ENCODE measurements at regions not wholly inside any gene's neighbourhood (a gene's known extent, or its start where the extent isn't known, plus 50 kb on each side); places are given as distances from the start of the nearest gene placed in this dataset.
"Not testable (repeated sequence)": the region's sequence is repeated elsewhere in the genome, so short reads cannot be mapped to it uniquely, and the experiment has no call there.

GRCh38 chr12:13523536-13524307 is 327.2 kb downstream of the EMP1 start:
- dilution Hi-C loops (cut with HindIII; ENCODE audit: low sequenced_read_pairs, unreplicated experiment) = no loop called here
- in situ Hi-C loops (cut with MboI; ENCODE audit: low sequenced_read_pairs) = no loop called here
- H3K4me2 ChIP-seq (ENCODE audit: low read depth, low read length) = no peak overlapping the region
- H3K56ac ChIP-seq (ENCODE audit: extremely low read depth, insufficient read depth, low read length) = no peak overlapping the region
- DNase-seq (no peak), ATAC-seq (ENCODE audit: low read depth) (no peak)
- H4K91ac ChIP-seq (ENCODE audit: insufficient read depth, low read depth, low read length) = no peak overlapping the region
- H4K20me1 ChIP-seq (ENCODE audit: insufficient read depth, low read length) = no peaks in the 10 kb centered on the region
- H3K27me3 ChIP-seq (ENCODE audit: control insufficient read depth, insufficient read depth, low read length) = no peaks in the 10 kb centered on the region
- TF ChIP-seq, protein P1, sequence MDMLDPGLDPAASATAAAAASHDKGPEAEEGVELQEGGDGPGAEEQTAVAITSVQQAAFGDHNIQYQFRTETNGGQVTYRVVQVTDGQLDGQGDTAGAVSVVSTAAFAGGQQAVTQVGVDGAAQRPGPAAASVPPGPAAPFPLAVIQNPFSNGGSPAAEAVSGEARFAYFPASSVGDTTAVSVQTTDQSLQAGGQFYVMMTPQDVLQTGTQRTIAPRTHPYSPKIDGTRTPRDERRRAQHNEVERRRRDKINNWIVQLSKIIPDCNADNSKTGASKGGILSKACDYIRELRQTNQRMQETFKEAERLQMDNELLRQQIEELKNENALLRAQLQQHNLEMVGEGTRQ (IDR thresholded peaks at IDR 0.05; ENCODE audit: low read depth, low read length) = no peak
- no peak for TF ChIP-seq RFX5 (IDR thresholded peaks at IDR 0.05; ENCODE audit: low read depth, low read length)
- intact Hi-C loops (cut with micrococcal nuclease) = no loop called here
- H3K9me1 ChIP-seq (ENCODE audit: insufficient read depth, low read length) = no peaks in the 10 kb centered on the region
- no TSS peak for BruUV-seq (replicated peaks)
- CTCF ChIA-PET = interaction anchor here (2.0 kb wide), 1 partner anchor 11 kb away, joined by 8 read pairs; no protein-coding TSS in a partner anchor
- no peak overlapping the region for H2BK5ac ChIP-seq (ENCODE audit: low read depth, low read length, poor library complexity, severe bottlenecking)
- H3K4me1 ChIP-seq (ENCODE audit: control insufficient read depth, insufficient read depth, low read length) = no peaks in the 10 kb centered on the region
- H3K4me3 ChIP-seq (ENCODE audit: insufficient read depth, low read depth, low read length) = no peak overlapping the region
- H3K14ac ChIP-seq (replicated peaks; ENCODE audit: low read depth, low read length) = no peak overlapping the region
- no peaks in the 10 kb centered on the region for H3K9me3 ChIP-seq (ENCODE audit: control insufficient read depth, insufficient read depth, low read length)
- no peak overlapping the region for H2AK9ac ChIP-seq (replicated peaks; ENCODE audit: low read depth, low read length, poor library complexity)
- no peaks in the 10 kb centered on the region for H3K36me3 ChIP-seq (ENCODE audit: control insufficient read depth, insufficient read depth, low read length)
- no peak overlapping the region for H2BK15ac ChIP-seq (ENCODE audit: low read depth, low read length)
- no peak overlapping the region for H3K9ac ChIP-seq (ENCODE audit: low read depth, low read length)
- H2BK120ac ChIP-seq (ENCODE audit: low read depth, low read length) = no peak overlapping the region
- H2BK20ac ChIP-seq (ENCODE audit: low read depth, low read length) = no peak overlapping the region
- H3K79me1 ChIP-seq (ENCODE audit: low read depth in 1 of 2, low read length in 2 of 2) = no peaks in the 10 kb centered on the region
- no peak overlapping the region for H3K23ac ChIP-seq (ENCODE audit: low read depth, low read length)
- H4K5ac ChIP-seq (ENCODE audit: low read depth, low read length) = no peak overlapping the region
- POLR2A ChIA-PET (ENCODE audit: unreplicated experiment) = no interaction called here
- no CpG with 5 or more reads among the region's 4 CpGs for WGBS, 2 experiments (ENCODE audit: extremely low coverage in 2 of 2, insufficient read length in 1 of 2)
- H3K27ac ChIP-seq (ENCODE audit: insufficient read depth, low read length) = no peak overlapping the region
- H2AFZ ChIP-seq (replicated peaks; ENCODE audit: low read length, poor library complexity) = no peak overlapping the region
- no peak overlapping the region for H3K18ac ChIP-seq (ENCODE audit: low read depth, low read length)
- no peak overlapping the region for H4K8ac ChIP-seq (ENCODE audit: low read depth in 2 of 2, low read length in 2 of 2)
- no peak overlapping the region for H2AK5ac ChIP-seq (ENCODE audit: low read depth, low read length)
- no peak overlapping the region for H3K4ac ChIP-seq (ENCODE audit: low read depth, low read length)

DNA sequence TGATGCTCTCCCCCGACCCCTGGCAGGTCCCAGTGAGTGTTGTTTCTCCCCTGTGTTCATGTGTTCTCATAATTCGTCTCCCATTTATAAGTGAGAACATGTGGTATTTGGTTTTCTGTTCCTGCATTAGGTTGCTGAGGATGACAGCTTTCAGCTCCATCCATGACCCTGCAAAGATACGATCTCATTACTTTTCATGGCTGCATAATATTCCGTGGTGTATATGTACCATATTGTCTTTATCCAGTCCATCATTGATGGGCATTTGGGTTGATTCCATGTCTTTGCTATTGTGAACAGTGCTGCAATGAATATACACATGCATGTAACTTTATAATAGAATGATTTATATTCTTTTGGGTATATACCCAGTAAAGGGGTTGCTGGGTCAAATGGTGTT is 321.5 kb downstream of the EMP1 start:
- POLR2A ChIA-PET (ENCODE audit: unreplicated experiment); intact Hi-C loops (cut with micrococcal nuclease); H4K20me1 ChIP-seq (ENCODE audit: insufficient read depth, low read length); H4K5ac ChIP-seq (ENCODE audit: low read depth, low read length); H2AFZ ChIP-seq (replicated peaks; ENCODE audit: low read length, poor library complexity); H2BK120ac ChIP-seq (ENCODE audit: low read depth, low read length); H3K79me1 ChIP-seq (ENCODE audit: low read depth in 1 of 2, low read length in 2 of 2); H2AK5ac ChIP-seq (ENCODE audit: low read depth, low read length); H2BK20ac ChIP-seq (ENCODE audit: low read depth, low read length); H3K4ac ChIP-seq (ENCODE audit: low read depth, low read length); H2BK15ac ChIP-seq (ENCODE audit: low read depth, low read length); ATAC-seq (ENCODE audit: low read depth); H3K36me3 ChIP-seq (ENCODE audit: control insufficient read depth, insufficient read depth, low read length); H4K91ac ChIP-seq (ENCODE audit: insufficient read depth, low read depth, low read length); H3K4me3 ChIP-seq (ENCODE audit: insufficient read depth, low read depth, low read length); H3K27me3 ChIP-seq (ENCODE audit: control insufficient read depth, insufficient read depth, low read length); H3K9me1 ChIP-seq (ENCODE audit: insufficient read depth, low read length); H3K23ac ChIP-seq (ENCODE audit: low read depth, low read length); dilution Hi-C loops (cut with HindIII; ENCODE audit: low sequenced_read_pairs, unreplicated experiment); DNase-seq; BruUV-seq (replicated peaks); H3K4me2 ChIP-seq (ENCODE audit: low read depth, low read length); H4K8ac ChIP-seq (ENCODE audit: low read depth in 2 of 2, low read length in 2 of 2); CTCF ChIA-PET; H3K9ac ChIP-seq (ENCODE audit: low read depth, low read length); H3K56ac ChIP-seq (ENCODE audit: extremely low read depth, insufficient read depth, low read length); H3K4me1 ChIP-seq (ENCODE audit: control insufficient read depth, insufficient read depth, low read length); H3K27ac ChIP-seq (ENCODE audit: insufficient read depth, low read length); H3K9me3 ChIP-seq (ENCODE audit: control insufficient read depth, insufficient read depth, low read length); in situ Hi-C loops (cut with MboI; ENCODE audit: low sequenced_read_pairs); H2BK5ac ChIP-seq (ENCODE audit: low read depth, low read length, poor library complexity, severe bottlenecking); H2AK9ac ChIP-seq (replicated peaks; ENCODE audit: low read depth, low read length, poor library complexity); H3K18ac ChIP-seq (ENCODE audit: low read depth, low read length); H3K14ac ChIP-seq (replicated peaks; ENCODE audit: low read depth, low read length): not testable (repeated sequence)
- WGBS, 2 experiments (ENCODE audit: extremely low coverage in 2 of 2, insufficient read length in 1 of 2) = no CpG with 5 or more reads among the region's 4 CpGs

All from IMR-90 (cell line).